ENCODE measurements at regions not wholly inside any gene's neighbourhood (a gene's known extent, or its start where the extent isn't known, plus 50 kb on each side); places are given as distances from the start of the nearest gene placed in this dataset.
A peak's percentile ranks its signal among the peaks of the same experiment; 100 is the strongest.

GRCh38 chr6:151689499-151690201, 117.8 kb upstream of the ESR1 start:
- Histone ChIP-seq H3K27ac (peak overlapping the region in 2 of 5 donors; percentile 69 to 74), H3K36me3 (no peaks in the 10 kb centered on the region), H3K27me3 (no peaks in the 10 kb centered on the region), H3K4me1 (peaks cover 0 to 9% (median 4%) of the 10 kb centered on the region in 4 donors), H3K9me3 (no peaks in the 10 kb centered on the region), H3K4me3 (no peak overlapping the region)
- TF ChIP-seq POLR2AphosphoS5 (IDR thresholded peaks at IDR 0.05) (no peak), CTCF (IDR thresholded peaks at IDR 0.05) (no peak), POLR2A (IDR thresholded peaks at IDR 0.05) (no peak), EP300 (IDR thresholded peaks at IDR 0.05) (no peak)
- intact Hi-C loops (cut with DNase I; ENCODE audit: low total_unique reads): no loop called here
- no peak for DNase-seq
- 71 to 79% (median 74%) methylated on average over 5 of the region's 5 CpGs for WGBS, 5 donors

- H3K9me3 ChIP-seq: no peaks in the 10 kb centered on the region
- DNase-seq: peak in 1 of 2 donors; percentile 34
- TF ChIP-seq EP300 (IDR thresholded peaks at IDR 0.05): no peak
- no peaks in the 10 kb centered on the region for H3K36me3 ChIP-seq
- no peaks in the 10 kb centered on the region for H3K27me3 ChIP-seq
- H3K4me3 ChIP-seq: peak overlapping the region in 3 of 4 donors; percentile 8 to 15 (median 9)
- intact Hi-C loops (cut with DNase I; ENCODE audit: low total_unique reads): no loop called here
- peaks cover 0 to 9% (median 4%) of the 10 kb centered on the region in 4 donors for H3K4me1 ChIP-seq
- 41 to 65% (median 62%) methylated on average over 4 of the region's 4 CpGs for WGBS, 5 donors
- H3K27ac ChIP-seq: peak overlapping the region in 4 of 5 donors; percentile 18 to 74 (median 68)
Observed at GRCh38 chr6:151690303-151690702, 117.2 kb upstream of the ESR1 start.

- peak overlapping the region; percentile 8 to 15 (median 12) for H3K4me3 ChIP-seq
- H3K4me1 ChIP-seq: peaks cover 0 to 9% (median 4%) of the 10 kb centered on the region in 4 donors
- intact Hi-C loops (cut with DNase I; ENCODE audit: low total_unique reads): no loop called here
- WGBS, 5 donors: 46 to 57% (median 50%) methylated on average over 8 of the region's 8 CpGs
- H3K9me3 ChIP-seq: no peaks in the 10 kb centered on the region
- H3K36me3 ChIP-seq: no peaks in the 10 kb centered on the region
- peak overlapping the region in 4 of 5 donors; percentile 18 to 74 (median 68) for H3K27ac ChIP-seq
- no peaks in the 10 kb centered on the region for H3K27me3 ChIP-seq
- TF ChIP-seq POLR2A (IDR thresholded peaks at IDR 0.05) (no peak), EP300 (IDR thresholded peaks at IDR 0.05) (no peak), POLR2AphosphoS5 (IDR thresholded peaks at IDR 0.05) (no peak), CTCF (IDR thresholded peaks at IDR 0.05) (no peak)
- DNase-seq: peak in 1 of 2 donors; percentile 23
Observed at GRCh38 chr6:151690768-151691562, 116.5 kb upstream of the ESR1 start.

- Histone ChIP-seq H3K9me3 (no peaks in the 10 kb centered on the region), H3K4me3 (no peak overlapping the region), H3K27ac (peak overlapping the region in 1 of 5 donors; percentile 69), H3K36me3 (no peaks in the 10 kb centered on the region), H3K4me1 (peaks cover 0 to 9% (median 4%) of the 10 kb centered on the region in 4 donors), H3K27me3 (no peaks in the 10 kb centered on the region)
- DNase-seq: no peak
- TF ChIP-seq CTCF (IDR thresholded peaks at IDR 0.05): no peak
- no peak for TF ChIP-seq POLR2A (IDR thresholded peaks at IDR 0.05)
- no peak for TF ChIP-seq EP300 (IDR thresholded peaks at IDR 0.05)
- TF ChIP-seq POLR2AphosphoS5 (IDR thresholded peaks at IDR 0.05): no peak
- WGBS, 5 donors: 27 to 67% (median 41%) methylated on average over 4 of the region's 4 CpGs
- intact Hi-C loops (cut with DNase I; ENCODE audit: low total_unique reads): no loop called here
Observed at GRCh38 chr6:151692216-151692615, 115.3 kb upstream of the ESR1 start.

Data from stomach (tissue), 8 donors.